Stimulated activated CD4-positive, alpha-beta T cell treated with anti-CD3 and anti-CD28 coated beads, TNF-alpha, amount 100 ng/mL, for 48 hours (primary cell): ENCODE measurements at regions not wholly inside any gene's neighbourhood (a gene's known extent, or its start where the extent isn't known, plus 50 kb on each side); places are given as distances from the start of the nearest gene placed in this dataset.

ENCODE experiments used
- DNase-seq, 3 donors: peaks; one replicate each; pipeline ENCODE4 v3.0.0-alpha.2; 2020; ENCODE audit warnings: low read depth in 3 of 3

DNA sequence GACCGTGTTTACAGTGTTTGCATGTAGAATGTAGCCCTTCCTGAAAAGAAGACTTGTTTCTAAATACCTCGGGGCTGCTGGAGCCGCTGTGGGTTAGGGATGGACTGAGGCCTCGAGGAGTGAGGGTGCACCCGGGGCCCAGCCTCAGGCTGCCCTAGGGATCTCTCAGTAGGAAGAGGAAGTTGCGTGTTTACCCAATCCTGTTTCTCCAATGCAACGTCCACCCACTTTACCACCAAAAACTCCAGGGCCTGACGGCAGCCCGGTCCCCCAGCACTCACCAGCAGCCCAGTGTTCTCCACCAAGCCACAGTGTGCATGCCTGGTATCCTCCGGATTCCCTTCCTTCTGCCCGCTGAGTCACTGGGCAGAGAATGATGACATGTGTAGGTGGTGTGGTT, 255.8 kb downstream of the GLI2 start:
- no peak for DNase-seq

DNA sequence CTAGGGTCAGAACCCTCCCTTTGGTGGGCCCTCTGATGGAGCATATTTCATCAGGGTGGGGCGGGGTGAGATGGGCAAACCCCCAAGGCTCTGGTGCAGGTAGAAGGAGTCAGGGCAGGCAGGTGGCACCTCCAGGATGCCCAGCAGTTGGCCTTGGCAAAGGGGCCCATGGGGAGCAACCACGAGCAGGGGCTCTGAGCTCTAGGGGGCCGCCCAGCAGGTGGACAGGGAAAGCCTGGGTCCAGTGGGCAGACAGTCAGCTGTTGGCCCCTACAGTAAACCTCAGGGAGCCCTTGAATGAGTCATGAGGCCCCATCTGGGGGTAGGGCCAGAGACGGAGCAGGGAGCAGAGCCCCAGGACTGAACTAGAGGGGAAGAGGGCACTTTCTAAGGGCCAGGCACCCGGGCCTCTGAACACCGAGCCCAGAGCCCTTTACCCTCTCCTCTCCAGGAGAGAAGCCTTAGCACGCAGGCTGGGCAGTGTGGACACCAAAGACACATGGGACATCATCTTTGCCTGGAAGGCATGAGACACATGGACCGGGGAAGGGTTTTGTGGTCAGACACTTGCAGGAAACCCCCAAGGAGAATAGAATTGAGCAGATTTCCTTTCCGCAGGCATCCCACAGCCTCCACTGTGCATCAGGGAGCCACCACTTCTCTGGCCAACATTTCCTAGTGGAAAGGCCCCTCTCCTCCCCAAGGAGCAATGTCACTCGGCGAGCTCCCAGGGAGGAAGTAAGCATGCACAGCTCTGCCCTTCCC, 257.3 kb downstream of the GLI2 start:
- no peak for DNase-seq

- no peak for DNase-seq
Measured at GRCh38 chr2:120993661-120994060, 258.0 kb downstream of the GLI2 start.

DNA sequence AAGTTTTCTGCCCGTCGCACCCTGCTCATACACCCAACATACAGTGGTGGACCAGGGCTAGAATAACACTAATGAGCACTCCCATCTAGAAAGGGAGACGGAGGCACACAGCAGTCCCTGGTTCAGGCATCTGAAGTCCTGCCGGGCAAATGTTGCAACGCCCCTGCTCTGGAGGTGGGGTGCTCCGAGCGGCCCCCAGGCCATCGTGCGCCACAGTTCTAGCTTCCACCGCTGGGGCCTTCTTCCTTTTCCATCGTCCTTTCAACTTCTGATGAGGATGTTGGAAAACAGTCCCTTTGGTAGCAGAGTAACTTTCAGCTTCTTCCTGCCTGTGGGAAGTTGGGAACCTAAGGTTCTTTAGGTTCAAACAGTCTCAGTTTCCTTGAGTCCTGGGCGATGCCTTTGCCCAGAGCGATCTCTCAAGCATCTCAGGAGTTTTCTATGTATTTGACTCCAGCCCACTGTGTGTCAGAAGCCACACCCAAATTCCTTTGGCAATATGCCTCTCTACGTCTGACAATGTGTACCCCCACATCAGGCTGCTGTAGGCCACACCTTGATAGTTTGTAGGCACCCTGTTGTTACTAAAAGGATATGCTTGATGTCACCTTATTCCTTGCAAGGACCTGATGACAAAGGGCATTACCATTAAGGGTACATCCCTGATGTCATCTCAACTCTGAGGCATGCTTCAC, 258.8 kb downstream of the GLI2 start:
- DNase-seq, result no peak

DNA sequence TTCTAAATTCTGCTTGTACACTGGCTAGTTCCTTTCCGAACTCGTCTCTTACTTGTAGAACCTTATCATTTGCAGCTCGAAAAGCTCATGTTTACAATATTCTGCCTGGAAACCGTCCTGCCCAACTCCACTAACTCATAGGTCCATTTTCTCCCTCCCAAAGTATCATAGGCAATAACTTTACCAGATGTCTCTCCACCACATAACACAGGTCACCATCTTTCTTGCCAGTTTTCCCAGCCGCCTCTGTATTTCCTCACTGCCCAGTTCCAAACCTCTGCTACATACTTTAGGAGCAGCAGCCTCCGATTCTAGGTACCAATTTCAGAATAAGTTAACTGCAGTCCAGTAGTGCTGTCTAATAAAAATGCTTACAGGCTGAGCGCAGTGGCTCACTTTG, 259.5 kb downstream of the GLI2 start:
- DNase-seq, result no peak

DNA sequence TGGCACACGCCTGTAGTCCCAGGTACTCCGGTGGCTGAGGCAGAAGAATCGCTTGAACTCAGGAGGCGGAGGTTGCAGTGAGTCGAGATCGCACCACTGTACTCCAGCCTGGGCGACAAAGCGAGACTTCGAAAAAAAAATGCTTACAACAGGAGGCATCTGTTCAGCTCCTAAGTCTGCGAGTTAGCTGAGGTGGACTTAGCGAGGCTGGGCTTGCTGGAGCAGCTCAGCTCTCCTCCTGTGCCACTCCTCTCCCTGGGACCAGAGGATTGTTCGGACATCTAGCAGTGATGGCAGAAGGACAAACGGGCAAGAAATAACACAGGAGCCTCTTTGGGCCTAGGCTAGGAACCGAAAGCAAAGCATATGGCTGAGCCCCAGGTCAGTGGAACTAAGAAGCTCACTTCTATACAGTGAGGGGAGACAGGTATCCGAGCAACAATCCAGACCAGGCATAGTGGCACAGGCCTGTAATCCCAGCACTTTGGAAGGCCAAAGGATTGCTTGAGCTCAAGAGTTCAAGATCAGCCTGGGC, 260.1 kb downstream of the GLI2 start:
- DNase-seq, result no peak

GRCh38 chr2:120999377-121000097, 263.9 kb downstream of the GLI2 start:
- no peak for DNase-seq

GRCh38 chr2:121000804-121001203, 265.1 kb downstream of the GLI2 start:
- no peak for DNase-seq

GRCh38 chr2:121001641-121002040, 266.0 kb downstream of the GLI2 start:
- no peak for DNase-seq

GRCh38 chr2:121002597-121002996, 266.9 kb downstream of the GLI2 start:
- DNase-seq, result no peak

GRCh38 chr2:121003391-121003790, 267.7 kb downstream of the GLI2 start:
- no peak for DNase-seq

GRCh38 chr2:121004359-121004758, 268.7 kb downstream of the GLI2 start:
- DNase-seq, result no peak

GRCh38 chr2:121004950-121005349, 269.3 kb downstream of the GLI2 start:
- no peak for DNase-seq

DNA sequence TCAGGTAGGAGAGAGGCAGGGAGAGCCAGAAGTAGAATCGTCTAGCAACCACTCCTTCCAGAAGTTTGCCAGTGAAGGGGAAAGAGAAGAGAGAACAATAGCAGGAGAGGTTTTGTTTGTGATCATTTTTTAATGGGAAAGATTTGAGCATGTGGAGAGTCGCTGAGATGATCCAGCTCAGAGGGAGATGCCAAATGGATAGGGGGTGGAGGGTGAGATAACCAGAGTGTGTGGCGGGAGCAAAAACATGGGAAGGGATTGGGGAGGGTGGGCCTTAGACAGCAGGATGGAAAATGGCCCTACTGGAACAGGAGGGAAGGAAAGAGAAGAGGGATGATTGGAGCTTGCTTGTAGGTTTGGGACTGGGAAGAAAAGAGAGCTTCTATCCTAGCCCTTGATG, 269.8 kb downstream of the GLI2 start:
- no peak for DNase-seq

GRCh38 chr2:121006743-121007489, 271.2 kb downstream of the GLI2 start:
- no peak for DNase-seq

- no peak for DNase-seq
Measured at GRCh38 chr2:121007490-121007853, 271.8 kb downstream of the GLI2 start.

GRCh38 chr2:121008975-121009374, 273.3 kb downstream of the GLI2 start:
- no peak for DNase-seq

- DNase-seq, result no peak
Measured at GRCh38 chr2:121010998-121011397, 274.0 kb downstream of the TFCP2L1 start.

- DNase-seq, result no peak
Measured at GRCh38 chr2:121014876-121015275, 270.1 kb downstream of the TFCP2L1 start.

DNA sequence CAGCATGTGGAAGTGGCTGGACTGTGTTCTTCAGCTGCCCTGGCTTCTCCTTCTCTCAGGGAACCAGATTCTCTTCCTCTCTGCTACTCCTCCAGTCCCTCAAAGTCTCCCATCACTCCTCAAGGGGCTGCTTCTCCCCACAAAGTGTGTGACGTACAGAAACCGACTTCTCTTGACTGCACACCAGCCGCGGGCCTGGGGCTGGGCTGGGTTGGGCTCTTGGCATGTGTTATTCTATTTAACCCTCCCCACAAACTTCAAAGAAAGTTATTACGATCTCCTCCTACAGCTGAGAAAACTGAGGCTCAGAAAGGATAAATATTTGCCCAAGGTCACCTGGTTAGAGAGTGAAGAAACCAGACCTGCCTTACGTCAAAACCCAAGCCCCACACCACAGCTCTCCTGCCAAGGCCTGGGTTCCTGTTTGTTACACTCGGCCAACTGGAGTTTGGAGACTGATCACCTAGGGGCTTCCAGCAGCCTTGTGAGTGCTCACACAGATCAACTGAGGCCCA, 269.0 kb downstream of the TFCP2L1 start:
- DNase-seq, result no peak

DNA sequence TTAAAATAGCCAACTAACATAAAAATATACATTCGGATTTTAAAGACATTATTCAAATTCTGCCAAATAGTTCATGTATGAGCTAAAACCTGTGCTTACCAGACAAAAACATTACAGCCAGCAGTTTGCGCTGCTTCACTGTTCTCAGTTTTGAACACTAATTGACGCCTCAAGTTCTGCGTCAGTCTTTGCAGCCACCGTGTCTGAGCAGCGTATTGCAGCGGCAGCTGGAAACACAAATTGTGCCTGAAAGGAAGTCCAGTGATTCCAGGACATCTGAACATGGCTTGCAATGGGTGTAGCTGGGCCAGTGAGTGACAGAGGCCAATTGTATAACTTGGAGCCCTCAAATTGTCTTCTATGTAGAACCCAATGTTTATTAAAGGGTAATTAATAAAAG, 267.6 kb downstream of the TFCP2L1 start:
- no peak for DNase-seq
